ENCODE measurements at regions not wholly inside any gene's neighbourhood (a gene's known extent, or its start where the extent isn't known, plus 50 kb on each side); places are given as distances from the start of the nearest gene placed in this dataset.

- H3K4me1 Mint-ChIP-seq (ENCODE audit: unreplicated experiment), result no peaks in the 10 kb centered on the region
Measured at GRCh38 chr3:116848248-116848829, 138.8 kb downstream of the TUSC7 start.

GRCh38 chr3:116849261-116849688 is 139.7 kb downstream of the TUSC7 start:
- no peak overlapping the region for H3K4me3 Mint-ChIP-seq
- no peaks in the 10 kb centered on the region for H3K9me3 Mint-ChIP-seq
- no peaks in the 10 kb centered on the region for H3K27me3 Mint-ChIP-seq
- no peaks in the 10 kb centered on the region for H3K36me3 Mint-ChIP-seq
- TF ChIP-seq, protein P1, sequence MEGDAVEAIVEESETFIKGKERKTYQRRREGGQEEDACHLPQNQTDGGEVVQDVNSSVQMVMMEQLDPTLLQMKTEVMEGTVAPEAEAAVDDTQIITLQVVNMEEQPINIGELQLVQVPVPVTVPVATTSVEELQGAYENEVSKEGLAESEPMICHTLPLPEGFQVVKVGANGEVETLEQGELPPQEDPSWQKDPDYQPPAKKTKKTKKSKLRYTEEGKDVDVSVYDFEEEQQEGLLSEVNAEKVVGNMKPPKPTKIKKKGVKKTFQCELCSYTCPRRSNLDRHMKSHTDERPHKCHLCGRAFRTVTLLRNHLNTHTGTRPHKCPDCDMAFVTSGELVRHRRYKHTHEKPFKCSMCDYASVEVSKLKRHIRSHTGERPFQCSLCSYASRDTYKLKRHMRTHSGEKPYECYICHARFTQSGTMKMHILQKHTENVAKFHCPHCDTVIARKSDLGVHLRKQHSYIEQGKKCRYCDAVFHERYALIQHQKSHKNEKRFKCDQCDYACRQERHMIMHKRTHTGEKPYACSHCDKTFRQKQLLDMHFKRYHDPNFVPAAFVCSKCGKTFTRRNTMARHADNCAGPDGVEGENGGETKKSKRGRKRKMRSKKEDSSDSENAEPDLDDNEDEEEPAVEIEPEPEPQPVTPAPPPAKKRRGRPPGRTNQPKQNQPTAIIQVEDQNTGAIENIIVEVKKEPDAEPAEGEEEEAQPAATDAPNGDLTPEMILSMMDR (conservative IDR thresholded peaks at IDR 0.05), result no peak
- H3K4me1 Mint-ChIP-seq (ENCODE audit: unreplicated experiment), result no peaks in the 10 kb centered on the region
- no peak for DNase-seq (ENCODE audit: extremely low spot score, unreplicated experiment)
- no peak overlapping the region for H3K27ac Mint-ChIP-seq

More at GRCh38 chr3:116848248-116848829, 138.8 kb downstream of the TUSC7 start:
- Mint-ChIP-seq H3K9me3 (no peaks in the 10 kb centered on the region), H3K4me3 (no peak overlapping the region), H3K27ac (no peak overlapping the region), H3K36me3 (no peaks in the 10 kb centered on the region), H3K27me3 (no peaks in the 10 kb centered on the region)
- TF ChIP-seq, protein P1 (conservative IDR thresholded peaks at IDR 0.05), result no peak
- no peak for DNase-seq (ENCODE audit: extremely low spot score, unreplicated experiment)

DNA sequence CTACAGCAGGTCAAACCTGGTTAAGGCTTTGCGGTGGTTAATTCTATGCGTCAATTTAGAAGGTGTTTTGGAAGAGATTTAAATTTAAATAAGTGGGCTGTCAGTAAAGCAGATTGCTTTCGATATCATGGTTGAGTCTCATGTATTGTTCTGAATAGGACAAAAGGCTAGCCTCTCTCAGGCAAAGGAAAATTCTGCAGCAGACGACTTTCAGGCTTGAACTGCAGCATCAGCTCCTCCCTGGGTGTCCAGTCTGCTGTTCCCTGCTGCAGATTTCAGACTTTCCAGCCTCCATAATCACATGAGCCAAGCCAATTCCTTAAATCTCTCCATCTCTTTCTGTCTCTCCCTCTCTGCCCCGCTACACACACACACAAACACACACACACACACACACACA is 143.2 kb downstream of the TUSC7 start:
- Mint-ChIP-seq H3K4me3 (no peak overlapping the region), H3K4me1 (ENCODE audit: unreplicated experiment) (no peaks in the 10 kb centered on the region), H3K9me3 (no peaks in the 10 kb centered on the region), H3K36me3 (no peaks in the 10 kb centered on the region), H3K27me3 (no peaks in the 10 kb centered on the region), H3K27ac (no peak overlapping the region)
- DNase-seq (ENCODE audit: extremely low spot score, unreplicated experiment), result no peak
- TF ChIP-seq, protein P1 (conservative IDR thresholded peaks at IDR 0.05), result no peak

- H3K27ac Mint-ChIP-seq, result no peak overlapping the region
- H3K36me3 Mint-ChIP-seq, result no peaks in the 10 kb centered on the region
- no peaks in the 10 kb centered on the region for H3K27me3 Mint-ChIP-seq
- H3K4me1 Mint-ChIP-seq (ENCODE audit: unreplicated experiment), result no peaks in the 10 kb centered on the region
- TF ChIP-seq, protein P1 (conservative IDR thresholded peaks at IDR 0.05), result peak; percentile 23
- no peak overlapping the region for H3K4me3 Mint-ChIP-seq
- no peak for DNase-seq (ENCODE audit: extremely low spot score, unreplicated experiment)
- no peaks in the 10 kb centered on the region for H3K9me3 Mint-ChIP-seq
Measured at GRCh38 chr3:116863270-116863770, 153.7 kb downstream of the TUSC7 start.

DNA sequence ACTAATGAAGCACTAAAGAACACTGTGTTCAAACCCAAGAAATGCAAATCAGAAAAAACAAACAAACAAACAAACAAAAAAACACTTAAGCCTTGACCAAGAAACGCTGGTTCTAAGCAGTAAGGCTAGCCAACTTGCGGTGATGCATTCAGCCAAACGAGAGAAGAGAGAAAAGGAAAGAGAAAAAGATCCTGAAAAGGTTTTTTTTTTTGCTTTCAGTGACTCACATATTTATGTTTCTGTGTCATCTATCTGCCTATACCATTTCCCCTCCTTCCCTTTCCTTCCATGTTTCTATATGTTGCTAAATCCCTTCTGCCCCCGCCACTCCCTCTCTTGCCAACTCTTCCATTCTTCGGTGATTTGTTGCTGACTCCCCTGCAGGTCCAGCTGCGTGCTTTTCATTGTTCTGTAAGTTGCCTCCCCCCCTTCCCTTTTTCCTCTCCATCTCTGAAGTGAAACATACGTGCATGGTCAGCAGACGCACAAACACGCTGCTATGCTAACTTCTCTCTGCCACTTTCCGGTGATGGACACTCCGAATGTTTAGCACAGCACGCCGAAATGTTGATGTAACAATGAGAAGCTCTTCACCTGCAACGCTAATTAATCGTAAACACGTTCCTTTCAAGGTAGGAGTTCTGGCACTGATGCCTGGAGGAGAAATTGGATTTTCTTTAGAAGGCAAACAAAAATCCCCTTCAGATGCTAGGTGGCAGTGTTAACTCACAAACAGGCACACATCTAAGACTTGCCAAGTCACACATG is 154.4 kb downstream of the TUSC7 start:
- no peak for DNase-seq (ENCODE audit: extremely low spot score, unreplicated experiment)
- Mint-ChIP-seq H3K27me3 (no peaks in the 10 kb centered on the region), H3K9me3 (no peaks in the 10 kb centered on the region), H3K27ac (no peak overlapping the region), H3K36me3 (no peaks in the 10 kb centered on the region), H3K4me3 (no peak overlapping the region), H3K4me1 (ENCODE audit: unreplicated experiment) (no peaks in the 10 kb centered on the region)
- TF ChIP-seq, protein P1 (conservative IDR thresholded peaks at IDR 0.05), result peak; percentile 73

All from type B pancreatic cell (in vitro differentiated cells).